ENCODE measurements at regions not wholly inside any gene's neighbourhood (a gene's known extent, or its start where the extent isn't known, plus 50 kb on each side); places are given as distances from the start of the nearest gene placed in this dataset.

DNA sequence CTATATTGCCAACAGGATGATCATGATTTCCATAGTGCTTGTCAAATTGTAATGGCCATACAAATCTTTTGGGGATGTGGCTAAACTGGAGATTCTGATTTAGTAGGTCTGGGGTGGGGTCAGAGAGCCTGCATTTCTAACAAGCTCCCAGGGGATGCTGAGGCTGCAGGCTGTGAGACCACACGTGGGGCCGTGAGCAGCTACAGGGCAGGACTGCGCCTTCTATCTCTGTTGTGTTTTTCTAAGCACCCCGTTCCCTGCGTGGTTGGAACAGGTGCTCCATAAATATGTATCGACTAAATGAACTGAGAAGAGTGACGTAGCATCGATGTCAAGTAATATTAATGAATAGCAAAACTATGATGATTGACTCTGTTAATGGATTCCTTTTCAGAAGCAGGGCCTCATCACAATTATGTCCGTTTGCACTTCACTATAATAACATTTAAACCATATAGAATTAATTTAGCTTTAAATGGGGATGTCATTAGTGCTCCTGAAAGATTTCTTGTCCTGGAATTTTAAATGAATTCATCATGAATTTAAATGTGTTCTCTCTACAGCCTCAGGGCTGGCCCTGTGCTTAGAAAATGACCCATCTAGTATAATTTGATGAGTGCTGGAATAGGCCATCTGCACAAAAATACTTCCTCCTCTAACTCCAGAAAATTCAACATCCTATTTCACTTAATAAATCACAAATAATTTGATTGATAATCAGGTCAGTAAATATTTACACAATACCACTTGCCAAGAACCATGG, 51.7 kb upstream of the SIAH3 start:
- WGBS (ENCODE audit: low lambda C conversion rate), result 48% methylated on average over 9 of the region's 9 CpGs
- Histone ChIP-seq H3F3A (replicated peaks; ENCODE audit: insufficient read depth) (no peaks in the 10 kb centered on the region), H3K9ac (no peak overlapping the region), H3K4me1 (ENCODE audit: control insufficient read depth in 1 of 2, insufficient read depth in 2 of 2, low read depth in 1 of 2, low read length in 1 of 2) (peaks cover 0 to 3% of the 10 kb centered on the region in 2 experiments; a peak in 1 of 4 replicates), H3K79me2 (ENCODE audit: insufficient read depth) (no peaks in the 10 kb centered on the region), H3K4me3 (ENCODE audit: low read depth in 2 of 2, low read length in 1 of 2) (no peak overlapping the region), H3K36me3 (replicated peaks in 1 of 2; ENCODE audit: control insufficient read depth in 1 of 2, insufficient read depth in 2 of 2, low read length in 1 of 2) (no peaks in the 10 kb centered on the region), H3K9me2 (no peaks in the 10 kb centered on the region), H3K27me3 (ENCODE audit: insufficient read depth) (no peaks in the 10 kb centered on the region), H2AFZ (ENCODE audit: low read depth) (no peak overlapping the region), H4K20me1 (ENCODE audit: insufficient read depth) (no peaks in the 10 kb centered on the region), H3K27ac (ENCODE audit: low read depth in 2 of 2, low read length in 1 of 2) (no peak overlapping the region), H3K9me3 (no peaks in the 10 kb centered on the region), H3K4me2 (no peak overlapping the region)
- no peak for DNase-seq
- TF ChIP-seq, protein P1, sequence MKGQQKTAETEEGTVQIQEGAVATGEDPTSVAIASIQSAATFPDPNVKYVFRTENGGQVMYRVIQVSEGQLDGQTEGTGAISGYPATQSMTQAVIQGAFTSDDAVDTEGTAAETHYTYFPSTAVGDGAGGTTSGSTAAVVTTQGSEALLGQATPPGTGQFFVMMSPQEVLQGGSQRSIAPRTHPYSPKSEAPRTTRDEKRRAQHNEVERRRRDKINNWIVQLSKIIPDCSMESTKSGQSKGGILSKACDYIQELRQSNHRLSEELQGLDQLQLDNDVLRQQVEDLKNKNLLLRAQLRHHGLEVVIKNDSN (IDR thresholded peaks at IDR 0.05; ENCODE audit: borderline replicate concordance, low read depth), result no peak
- TF ChIP-seq, protein P2, sequence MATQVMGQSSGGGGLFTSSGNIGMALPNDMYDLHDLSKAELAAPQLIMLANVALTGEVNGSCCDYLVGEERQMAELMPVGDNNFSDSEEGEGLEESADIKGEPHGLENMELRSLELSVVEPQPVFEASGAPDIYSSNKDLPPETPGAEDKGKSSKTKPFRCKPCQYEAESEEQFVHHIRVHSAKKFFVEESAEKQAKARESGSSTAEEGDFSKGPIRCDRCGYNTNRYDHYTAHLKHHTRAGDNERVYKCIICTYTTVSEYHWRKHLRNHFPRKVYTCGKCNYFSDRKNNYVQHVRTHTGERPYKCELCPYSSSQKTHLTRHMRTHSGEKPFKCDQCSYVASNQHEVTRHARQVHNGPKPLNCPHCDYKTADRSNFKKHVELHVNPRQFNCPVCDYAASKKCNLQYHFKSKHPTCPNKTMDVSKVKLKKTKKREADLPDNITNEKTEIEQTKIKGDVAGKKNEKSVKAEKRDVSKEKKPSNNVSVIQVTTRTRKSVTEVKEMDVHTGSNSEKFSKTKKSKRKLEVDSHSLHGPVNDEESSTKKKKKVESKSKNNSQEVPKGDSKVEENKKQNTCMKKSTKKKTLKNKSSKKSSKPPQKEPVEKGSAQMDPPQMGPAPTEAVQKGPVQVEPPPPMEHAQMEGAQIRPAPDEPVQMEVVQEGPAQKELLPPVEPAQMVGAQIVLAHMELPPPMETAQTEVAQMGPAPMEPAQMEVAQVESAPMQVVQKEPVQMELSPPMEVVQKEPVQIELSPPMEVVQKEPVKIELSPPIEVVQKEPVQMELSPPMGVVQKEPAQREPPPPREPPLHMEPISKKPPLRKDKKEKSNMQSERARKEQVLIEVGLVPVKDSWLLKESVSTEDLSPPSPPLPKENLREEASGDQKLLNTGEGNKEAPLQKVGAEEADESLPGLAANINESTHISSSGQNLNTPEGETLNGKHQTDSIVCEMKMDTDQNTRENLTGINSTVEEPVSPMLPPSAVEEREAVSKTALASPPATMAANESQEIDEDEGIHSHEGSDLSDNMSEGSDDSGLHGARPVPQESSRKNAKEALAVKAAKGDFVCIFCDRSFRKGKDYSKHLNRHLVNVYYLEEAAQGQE (IDR thresholded peaks at IDR 0.05; ENCODE audit: low read depth, low read length), result no peak
- TF ChIP-seq NRF1 (IDR thresholded peaks at IDR 0.05; ENCODE audit: low read depth, low read length) (no peak), MXI1 (IDR thresholded peaks at IDR 0.05; ENCODE audit: low read depth, low read length) (no peak), CHD2 (IDR thresholded peaks at IDR 0.05; ENCODE audit: low read length, partially characterized antibody) (no peak), RCOR1 (IDR thresholded peaks at IDR 0.05; ENCODE audit: low read length) (0 out of 2 replicates have a peak, but pooled peaks have one; percentile 44), SMC3 (IDR thresholded peaks at IDR 0.05; ENCODE audit: low read depth, low read length) (no peak), RFX5 (IDR thresholded peaks at IDR 0.05; ENCODE audit: low read length) (no peak)
- TF ChIP-seq, protein P3, sequence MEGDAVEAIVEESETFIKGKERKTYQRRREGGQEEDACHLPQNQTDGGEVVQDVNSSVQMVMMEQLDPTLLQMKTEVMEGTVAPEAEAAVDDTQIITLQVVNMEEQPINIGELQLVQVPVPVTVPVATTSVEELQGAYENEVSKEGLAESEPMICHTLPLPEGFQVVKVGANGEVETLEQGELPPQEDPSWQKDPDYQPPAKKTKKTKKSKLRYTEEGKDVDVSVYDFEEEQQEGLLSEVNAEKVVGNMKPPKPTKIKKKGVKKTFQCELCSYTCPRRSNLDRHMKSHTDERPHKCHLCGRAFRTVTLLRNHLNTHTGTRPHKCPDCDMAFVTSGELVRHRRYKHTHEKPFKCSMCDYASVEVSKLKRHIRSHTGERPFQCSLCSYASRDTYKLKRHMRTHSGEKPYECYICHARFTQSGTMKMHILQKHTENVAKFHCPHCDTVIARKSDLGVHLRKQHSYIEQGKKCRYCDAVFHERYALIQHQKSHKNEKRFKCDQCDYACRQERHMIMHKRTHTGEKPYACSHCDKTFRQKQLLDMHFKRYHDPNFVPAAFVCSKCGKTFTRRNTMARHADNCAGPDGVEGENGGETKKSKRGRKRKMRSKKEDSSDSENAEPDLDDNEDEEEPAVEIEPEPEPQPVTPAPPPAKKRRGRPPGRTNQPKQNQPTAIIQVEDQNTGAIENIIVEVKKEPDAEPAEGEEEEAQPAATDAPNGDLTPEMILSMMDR (IDR thresholded peaks at IDR 0.05), result no peak
- ChIA-PET CTCF (no interaction called here), POLR2A (no interaction called here)
